GM12878 (cell line): ENCODE measurements at regions not wholly inside any gene's neighbourhood (a gene's known extent, or its start where the extent isn't known, plus 50 kb on each side); places are given as distances from the start of the nearest gene placed in this dataset.

Experiments
- CEBPZ ChIP-seq: fragments of 150-350 bp; IDR thresholded peaks from 2 replicates; pipeline ENCODE4 v1.6.1; 2016; ENCODE audit warnings: low read depth, low read length
- CHD2 ChIP-seq: IDR thresholded peaks from 2 replicates; pipeline ENCODE4 v1.6.1; 2011; ENCODE audit warnings: low read depth, low read length, improper control_type of control experiment, borderline replicate concordance
- CTCF ChIP-seq, 3 experiments: IDR thresholded peaks in 2 of 3; conservative IDR thresholded peaks in 1 of 3; 2 replicates each; pipeline ENCODE4 v1.5.1; 2011; ENCODE audit warnings: low read depth in 3 of 3, low read length in 3 of 3, mild to moderate bottlenecking in 3 of 3, control low read depth in 2 of 3, moderate library complexity in 2 of 3, inconsistent platforms in 1 of 3, mixed read lengths in 1 of 3; ENCODE audit not compliant: control insufficient read depth in 2 of 3, insufficient read depth in 1 of 3; ENCODE audit errors: extremely low read depth in 1 of 3
- E2F4 ChIP-seq: IDR thresholded peaks from 2 replicates; pipeline ENCODE4 v1.6.1; 2012; ENCODE audit warnings: low read depth, low read length, improper control_type of control experiment
- EZH2 ChIP-seq: IDR thresholded peaks from 2 replicates; pipeline ENCODE4 v1.6.1; 2012; ENCODE audit warnings: low read depth, mild to moderate bottlenecking, control low read depth, inconsistent platforms, low read length, borderline replicate concordance; ENCODE audit not compliant: control insufficient read depth
- FOXM1 ChIP-seq: IDR thresholded peaks from 2 replicates; pipeline ENCODE4 v1.6.1; 2012; ENCODE audit warnings: low read depth, mild to moderate bottlenecking, inconsistent platforms, low read length, moderate library complexity
- KDM1A ChIP-seq: fragments of 200-600 bp; sonication (generic); IDR thresholded peaks from 2 replicates; pipeline ENCODE4 v1.6.1; 2016; ENCODE audit warnings: borderline replicate concordance
- NKRF ChIP-seq: fragments of 450-650 bp; conservative IDR thresholded peaks from 2 replicates; pipeline ENCODE4 v1.6.1; 2017; ENCODE audit warnings: mild to moderate bottlenecking, moderate library complexity
- POLR2A ChIP-seq: IDR thresholded peaks from 2 replicates; pipeline ENCODE4 v1.6.1; 2011; ENCODE audit warnings: low read depth, mild to moderate bottlenecking, low read length
- POLR2AphosphoS5 ChIP-seq: IDR thresholded peaks from 2 replicates; pipeline ENCODE4 v1.6.1; 2011; ENCODE audit warnings: mild to moderate bottlenecking, low read length, inconsistent platforms
- PRDM15 ChIP-seq: fragments of 450-650 bp; formaldehyde crosslinking; IDR thresholded peaks from 2 replicates; pipeline ENCODE4 v1.4.0; 2020; ENCODE audit warnings: mild to moderate bottlenecking, moderate library complexity
- REST ChIP-seq: IDR thresholded peaks from 2 replicates; pipeline ENCODE4 v1.6.1; 2012; ENCODE audit warnings: mild to moderate bottlenecking, low read depth, low read length
- TCF7 ChIP-seq: IDR thresholded peaks from 2 replicates; pipeline ENCODE4 v1.6.1; 2014; ENCODE audit warnings: antibody characterized with exemption, borderline replicate concordance
- ZZZ3 ChIP-seq: IDR thresholded peaks from 2 replicates; pipeline ENCODE4 v1.6.1; 2011; ENCODE audit warnings: low read depth; ENCODE audit not compliant: control insufficient read depth, insufficient read length

- TF ChIP-seq POLR2AphosphoS5 (no peak), CHD2 (no peak), CTCF (IDR thresholded peaks at IDR 0.05 in 2 of 3, conservative IDR thresholded peaks at IDR 0.05 in 1 of 3; ENCODE audit: control insufficient read depth in 2 of 3, extremely low read depth in 1 of 3, insufficient read depth in 1 of 3, low read depth in 3 of 3, low read length in 3 of 3) (no peak), FOXM1 (no peak), PRDM15 (no peak), CEBPZ (no peak), E2F4 (no peak), REST (no peak), EZH2 (no peak), ZZZ3 (no peak), POLR2A (no peak), TCF7 (no peak), KDM1A (no peak), NKRF (no peak)
These were observed 144.1 kb upstream of the SLC10A2 start for GRCh38 chr13:103210348-103210747.
